KBM-7 (cell line): ENCODE measurements at regions not wholly inside any gene's neighbourhood (a gene's known extent, or its start where the extent isn't known, plus 50 kb on each side); places are given as distances from the start of the nearest gene placed in this dataset.

Experiments used
- DNase-seq: peaks from one replicate; pipeline ENCODE4 v3.0.0-alpha.2; 2015
- in situ Hi-C: fragments of 300-500 bp; cut with MboI; formaldehyde crosslinking; loops from 2 replicates; pipeline ENCODE4 v1.14.3; 2020; ENCODE audit warnings: low sequenced_read_pairs, low pct_unique_long_range_greater_than_20kb, mixed read lengths

- no peak for DNase-seq
- in situ Hi-C loops: no loop called here
These were observed 200.6 kb downstream of the SETD4 start for GRCh38 chr21:35859677-35860076.

- no peak for DNase-seq
These were observed 203.2 kb downstream of the SETD4 start for GRCh38 chr21:35857095-35857494.

GRCh38 chr21:35855484-35855883, 204.8 kb downstream of the SETD4 start:
- DNase-seq: no peak
- in situ Hi-C loops: no loop called here

More at GRCh38 chr21:35857095-35857494, 203.2 kb downstream of the SETD4 start:
- in situ Hi-C loops: no loop called here

GRCh38 chr21:35854281-35854680, 206.0 kb downstream of the SETD4 start:
- no peak for DNase-seq
- in situ Hi-C loops: no loop called here

- no peak for DNase-seq
- in situ Hi-C loops: no loop called here
These were observed 206.7 kb downstream of the SETD4 start for GRCh38 chr21:35853321-35854239.

- in situ Hi-C loops: no loop called here
These were observed 207.5 kb downstream of the SETD4 start for GRCh38 chr21:35852820-35853219.

GRCh38 chr21:35850542-35851103, 209.7 kb downstream of the SETD4 start:
- in situ Hi-C loops: no loop called here
- DNase-seq: no peak

More at GRCh38 chr21:35852820-35853219, 207.5 kb downstream of the SETD4 start:
- no peak for DNase-seq

- no peak for DNase-seq
- in situ Hi-C loops: no loop called here
These were observed 210.3 kb downstream of the SETD4 start for GRCh38 chr21:35850029-35850428.

- in situ Hi-C loops: no loop called here
- DNase-seq: no peak
These were observed 211.2 kb downstream of the SETD4 start for GRCh38 chr21:35849144-35849543.

GRCh38 chr21:35843911-35844667, 216.2 kb downstream of the SETD4 start:
- no peak for DNase-seq
- in situ Hi-C loops: no loop called here

GRCh38 chr21:35840949-35841348, 219.4 kb downstream of the SETD4 start:
- in situ Hi-C loops: no loop called here
- DNase-seq: no peak

- peak; percentile 68 for DNase-seq
- in situ Hi-C loops: no loop called here
These were observed 220.0 kb downstream of the SETD4 start for GRCh38 chr21:35840197-35840799.

- in situ Hi-C loops: no loop called here
- DNase-seq: no peak
These were observed 221.2 kb downstream of the SETD4 start for GRCh38 chr21:35838987-35839763.

GRCh38 chr21:35838350-35838749, 222.0 kb downstream of the SETD4 start:
- no peak for DNase-seq
- in situ Hi-C loops: no loop called here

- no peak for DNase-seq
- in situ Hi-C loops: no loop called here
These were observed 226.3 kb downstream of the SETD4 start for GRCh38 chr21:35833991-35834390.

GRCh38 chr21:35833388-35833787, 226.9 kb downstream of the SETD4 start:
- no peak for DNase-seq
- in situ Hi-C loops: no loop called here

GRCh38 chr21:35831230-35831629, 229.1 kb downstream of the SETD4 start:
- in situ Hi-C loops: no loop called here
- no peak for DNase-seq

- in situ Hi-C loops: no loop called here
- DNase-seq: peak; percentile 38
These were observed 231.3 kb downstream of the SETD4 start for GRCh38 chr21:35829067-35829466.

- in situ Hi-C loops: no loop called here
- no peak for DNase-seq
These were observed 232.2 kb downstream of the SETD4 start for GRCh38 chr21:35828161-35828560.
